WTC11 (cell line): ENCODE measurements at regions not wholly inside any gene's neighbourhood (a gene's known extent, or its start where the extent isn't known, plus 50 kb on each side); places are given as distances from the start of the nearest gene placed in this dataset.

Experiments
- ATAC-seq: fragments of 200-7000 bp; cut with Tn5 transposase; 2 replicates; pipeline ENCODE4 v1.10.0; 2021; ENCODE audit warnings: mild to moderate bottlenecking, moderate library complexity
- CTCF ChIA-PET: fragments of 300-600 bp; sonication (Branson Sonifier 250); formaldehyde crosslinking; loops from one replicate; lab custom pipeline; 2021; ENCODE audit warnings: antibody characterized with exemption; lab: Charles Lee
- POLR2A ChIA-PET: fragments of 350-600 bp; sonication (Branson Sonifier 250); formaldehyde crosslinking; loops from one replicate; lab custom pipeline; 2021; ENCODE audit warnings: antibody characterized with exemption; lab: Charles Lee
- DNase-seq: peaks from one replicate; pipeline ENCODE4 v3.0.0; 2021; ENCODE audit warnings: low spot score
- H3K27ac Mint-ChIP-seq: 2 replicates; pipeline ENCODE4 v1.8.0; 2021; ENCODE audit warnings: mixed read lengths
- H3K27me3 Mint-ChIP-seq: 2 replicates; pipeline ENCODE4 v1.8.0; 2021; ENCODE audit warnings: low read depth, mild to moderate bottlenecking, moderate library complexity, mixed read lengths
- H3K36me3 Mint-ChIP-seq: 2 replicates; pipeline ENCODE4 v1.8.0; 2021; ENCODE audit warnings: mixed read lengths
- H3K4me1 Mint-ChIP-seq: 2 replicates; pipeline ENCODE4 v1.8.0; 2022; ENCODE audit warnings: mixed read lengths
- H3K4me3 Mint-ChIP-seq: 2 replicates; pipeline ENCODE4 v1.8.0; 2021; ENCODE audit warnings: mild to moderate bottlenecking, moderate library complexity, mixed read lengths
- H3K9me3 Mint-ChIP-seq: 2 replicates; pipeline ENCODE4 v1.8.0; 2021; ENCODE audit warnings: mixed read lengths
- ETV6 ChIP-seq: sonication (generic); formaldehyde crosslinking; IDR thresholded peaks from 2 replicates; pipeline ENCODE4 v1.8.1; 2022; ENCODE audit warnings: mild to moderate bottlenecking, missing genetic modification reagents
- FOXJ3 ChIP-seq: sonication (generic); formaldehyde crosslinking; IDR thresholded peaks from 2 replicates; pipeline ENCODE4 v1.9.0; 2021; ENCODE audit warnings: missing genetic modification reagents, mild to moderate bottlenecking, borderline replicate concordance
- GRHL2 ChIP-seq: fragments of 250-450 bp; sonication (Bioruptor Pico); IDR thresholded peaks from 2 replicates; pipeline ENCODE4 v1.8.0; 2022; ENCODE audit warnings: mild to moderate bottlenecking, moderate library complexity; ENCODE audit not compliant: insufficient replicate concordance, severe bottlenecking
- JAZF1 ChIP-seq: fragments of 250-450 bp; sonication (Bioruptor Pico); IDR thresholded peaks from 2 replicates; pipeline ENCODE4 v1.9.0; 2021; ENCODE audit warnings: moderate library complexity, mild to moderate bottlenecking, inconsistent platforms
- MXD4 ChIP-seq: fragments of 250-450 bp; sonication (Bioruptor Pico); IDR thresholded peaks from 2 replicates; pipeline ENCODE4 v1.8.0; 2021; ENCODE audit warnings: mild to moderate bottlenecking, moderate library complexity, borderline replicate concordance
- TCF7 ChIP-seq: sonication (generic); formaldehyde crosslinking; IDR thresholded peaks from 2 replicates; pipeline ENCODE4 v1.8.0; 2022; ENCODE audit warnings: mild to moderate bottlenecking, low read depth, missing genetic modification reagents, moderate library complexity
- ZNF138 ChIP-seq: sonication (generic); formaldehyde crosslinking; conservative IDR thresholded peaks from 2 replicates; pipeline ENCODE4 v1.8.1; 2022; ENCODE audit warnings: mild to moderate bottlenecking, moderate library complexity, missing genetic modification reagents
- ZNF263 ChIP-seq: sonication (generic); formaldehyde crosslinking; IDR thresholded peaks from 2 replicates; pipeline ENCODE4 v1.8.1; 2022; ENCODE audit warnings: low read depth, mild to moderate bottlenecking, moderate library complexity, missing genetic modification reagents
- ZNF317 ChIP-seq: sonication (generic); formaldehyde crosslinking; IDR thresholded peaks from 2 replicates; pipeline ENCODE4 v1.8.1; 2023; ENCODE audit warnings: low read depth, mild to moderate bottlenecking, moderate library complexity, missing genetic modification reagents, borderline replicate concordance
- TF ChIP-seq, protein P1 (sequence below): fragments of 250-450 bp; sonication (Bioruptor Pico); IDR thresholded peaks from 2 replicates; pipeline ENCODE4 v1.9.0; 2021; ENCODE audit warnings: mild to moderate bottlenecking
- TF ChIP-seq, protein P2 (sequence below): sonication (generic); formaldehyde crosslinking; IDR thresholded peaks from 2 replicates; pipeline ENCODE4 v1.8.1; 2023; ENCODE audit warnings: mild to moderate bottlenecking, missing genetic modification reagents, moderate library complexity
- TF ChIP-seq, protein P3 (sequence below): sonication (generic); formaldehyde crosslinking; IDR thresholded peaks from 2 replicates; pipeline ENCODE4 v1.8.0; 2022; ENCODE audit warnings: mild to moderate bottlenecking, missing genetic modification reagents
- TF ChIP-seq, protein P4 (sequence below): sonication (generic); formaldehyde crosslinking; IDR thresholded peaks from 2 replicates; pipeline ENCODE4 v1.8.1; 2023; ENCODE audit warnings: mild to moderate bottlenecking, missing genetic modification reagents, moderate library complexity
- TF ChIP-seq, protein P5 (sequence below): sonication (generic); formaldehyde crosslinking; IDR thresholded peaks from 2 replicates; pipeline ENCODE4 v1.8.0; 2023; ENCODE audit warnings: mild to moderate bottlenecking, missing genetic modification reagents
- TF ChIP-seq, protein P6 (sequence below): sonication (generic); formaldehyde crosslinking; IDR thresholded peaks from 2 replicates; pipeline ENCODE4 v1.8.1; 2022; ENCODE audit warnings: mild to moderate bottlenecking, moderate library complexity, missing genetic modification reagents
- TF ChIP-seq, protein P7 (sequence below): sonication (generic); formaldehyde crosslinking; IDR thresholded peaks from 2 replicates; pipeline ENCODE4 v1.8.1; 2022; ENCODE audit warnings: low read depth, mild to moderate bottlenecking, moderate library complexity, missing genetic modification reagents, borderline replicate concordance

DNA sequence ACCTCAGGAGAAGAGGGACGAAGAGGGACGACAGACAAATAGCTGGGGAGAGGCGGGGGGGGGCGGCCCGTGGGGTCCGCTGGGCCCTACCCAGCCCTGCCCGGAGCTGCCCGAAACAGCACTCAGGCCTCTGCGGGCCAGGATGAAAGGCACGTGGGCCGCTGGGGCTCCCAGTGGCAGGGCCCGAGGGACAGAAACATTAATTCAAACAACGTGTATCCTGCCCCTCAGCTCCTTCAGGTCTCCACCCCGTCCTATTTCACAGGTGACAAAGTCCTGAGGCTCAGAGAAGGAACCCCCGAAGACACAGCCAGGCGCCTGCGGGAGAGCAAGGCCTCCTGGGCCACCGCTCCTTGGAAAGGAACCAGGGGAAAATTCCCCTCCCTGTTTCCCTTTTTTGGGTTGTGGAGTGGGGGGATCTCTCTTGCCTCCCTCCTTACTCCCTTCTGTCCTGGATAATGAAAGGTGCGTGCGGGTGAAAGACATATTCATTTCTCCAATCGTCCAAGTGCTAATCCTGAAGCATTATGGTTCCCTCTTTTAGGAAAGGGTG is 93.3 kb downstream of the RNASET2 start:
- ChIA-PET POLR2A (interaction anchor here (1.3 kb wide), 1 partner anchor 91 kb away, joined by 3 read pairs; no protein-coding TSS in a partner anchor), CTCF (interaction anchor here (0.6 to 3.1 kb wide), 7 partner anchors 10 to 1188 kb away, joined by 3 to 20 read pairs (median 5); no protein-coding TSS in a partner anchor)
- DNase-seq (peak; percentile 49), ATAC-seq (no peak; the same call in 1 of the 2 replicates)
- TF ChIP-seq, protein P1, sequence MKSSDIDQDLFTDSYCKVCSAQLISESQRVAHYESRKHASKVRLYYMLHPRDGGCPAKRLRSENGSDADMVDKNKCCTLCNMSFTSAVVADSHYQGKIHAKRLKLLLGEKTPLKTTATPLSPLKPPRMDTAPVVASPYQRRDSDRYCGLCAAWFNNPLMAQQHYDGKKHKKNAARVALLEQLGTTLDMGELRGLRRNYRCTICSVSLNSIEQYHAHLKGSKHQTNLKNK (CRISPR knock-in tag), result no peak
- no peak for TF ChIP-seq MXD4 (CRISPR knock-in tag)
- TF ChIP-seq JAZF1 (CRISPR knock-in tag), result no peak
- no peak for TF ChIP-seq FOXJ3 (CRISPR knock-in tag)
- TF ChIP-seq, protein P2, sequence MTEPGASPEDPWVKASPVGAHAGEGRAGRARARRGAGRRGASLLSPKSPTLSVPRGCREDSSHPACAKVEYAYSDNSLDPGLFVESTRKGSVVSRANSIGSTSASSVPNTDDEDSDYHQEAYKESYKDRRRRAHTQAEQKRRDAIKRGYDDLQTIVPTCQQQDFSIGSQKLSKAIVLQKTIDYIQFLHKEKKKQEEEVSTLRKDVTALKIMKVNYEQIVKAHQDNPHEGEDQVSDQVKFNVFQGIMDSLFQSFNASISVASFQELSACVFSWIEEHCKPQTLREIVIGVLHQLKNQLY (CRISPR knock-in tag), result no peak
- no peak for TF ChIP-seq GRHL2 (CRISPR knock-in tag)
- TF ChIP-seq, protein P3, sequence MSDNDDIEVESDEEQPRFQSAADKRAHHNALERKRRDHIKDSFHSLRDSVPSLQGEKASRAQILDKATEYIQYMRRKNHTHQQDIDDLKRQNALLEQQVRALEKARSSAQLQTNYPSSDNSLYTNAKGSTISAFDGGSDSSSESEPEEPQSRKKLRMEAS (CRISPR knock-in tag), result peak; percentile 18; the same call in 1 of the 2 replicates
- no peak for TF ChIP-seq ZNF138 (CRISPR knock-in tag)
- TF ChIP-seq, protein P4, sequence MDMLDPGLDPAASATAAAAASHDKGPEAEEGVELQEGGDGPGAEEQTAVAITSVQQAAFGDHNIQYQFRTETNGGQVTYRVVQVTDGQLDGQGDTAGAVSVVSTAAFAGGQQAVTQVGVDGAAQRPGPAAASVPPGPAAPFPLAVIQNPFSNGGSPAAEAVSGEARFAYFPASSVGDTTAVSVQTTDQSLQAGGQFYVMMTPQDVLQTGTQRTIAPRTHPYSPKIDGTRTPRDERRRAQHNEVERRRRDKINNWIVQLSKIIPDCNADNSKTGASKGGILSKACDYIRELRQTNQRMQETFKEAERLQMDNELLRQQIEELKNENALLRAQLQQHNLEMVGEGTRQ, result peak; percentile 41
- TF ChIP-seq, protein P5, sequence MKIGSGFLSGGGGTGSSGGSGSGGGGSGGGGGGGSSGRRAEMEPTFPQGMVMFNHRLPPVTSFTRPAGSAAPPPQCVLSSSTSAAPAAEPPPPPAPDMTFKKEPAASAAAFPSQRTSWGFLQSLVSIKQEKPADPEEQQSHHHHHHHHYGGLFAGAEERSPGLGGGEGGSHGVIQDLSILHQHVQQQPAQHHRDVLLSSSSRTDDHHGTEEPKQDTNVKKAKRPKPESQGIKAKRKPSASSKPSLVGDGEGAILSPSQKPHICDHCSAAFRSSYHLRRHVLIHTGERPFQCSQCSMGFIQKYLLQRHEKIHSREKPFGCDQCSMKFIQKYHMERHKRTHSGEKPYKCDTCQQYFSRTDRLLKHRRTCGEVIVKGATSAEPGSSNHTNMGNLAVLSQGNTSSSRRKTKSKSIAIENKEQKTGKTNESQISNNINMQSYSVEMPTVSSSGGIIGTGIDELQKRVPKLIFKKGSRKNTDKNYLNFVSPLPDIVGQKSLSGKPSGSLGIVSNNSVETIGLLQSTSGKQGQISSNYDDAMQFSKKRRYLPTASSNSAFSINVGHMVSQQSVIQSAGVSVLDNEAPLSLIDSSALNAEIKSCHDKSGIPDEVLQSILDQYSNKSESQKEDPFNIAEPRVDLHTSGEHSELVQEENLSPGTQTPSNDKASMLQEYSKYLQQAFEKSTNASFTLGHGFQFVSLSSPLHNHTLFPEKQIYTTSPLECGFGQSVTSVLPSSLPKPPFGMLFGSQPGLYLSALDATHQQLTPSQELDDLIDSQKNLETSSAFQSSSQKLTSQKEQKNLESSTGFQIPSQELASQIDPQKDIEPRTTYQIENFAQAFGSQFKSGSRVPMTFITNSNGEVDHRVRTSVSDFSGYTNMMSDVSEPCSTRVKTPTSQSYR (CRISPR knock-in tag), result no peak
- no peak for TF ChIP-seq ZNF263 (CRISPR knock-in tag)
- no peak for TF ChIP-seq TCF7 (CRISPR knock-in tag)
- TF ChIP-seq ETV6 (CRISPR knock-in tag), result no peak
- TF ChIP-seq, protein P6, sequence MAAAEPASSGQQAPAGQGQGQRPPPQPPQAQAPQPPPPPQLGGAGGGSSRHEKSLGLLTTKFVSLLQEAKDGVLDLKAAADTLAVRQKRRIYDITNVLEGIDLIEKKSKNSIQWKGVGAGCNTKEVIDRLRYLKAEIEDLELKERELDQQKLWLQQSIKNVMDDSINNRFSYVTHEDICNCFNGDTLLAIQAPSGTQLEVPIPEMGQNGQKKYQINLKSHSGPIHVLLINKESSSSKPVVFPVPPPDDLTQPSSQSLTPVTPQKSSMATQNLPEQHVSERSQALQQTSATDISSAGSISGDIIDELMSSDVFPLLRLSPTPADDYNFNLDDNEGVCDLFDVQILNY (CRISPR knock-in tag), result no peak
- TF ChIP-seq, protein P7, sequence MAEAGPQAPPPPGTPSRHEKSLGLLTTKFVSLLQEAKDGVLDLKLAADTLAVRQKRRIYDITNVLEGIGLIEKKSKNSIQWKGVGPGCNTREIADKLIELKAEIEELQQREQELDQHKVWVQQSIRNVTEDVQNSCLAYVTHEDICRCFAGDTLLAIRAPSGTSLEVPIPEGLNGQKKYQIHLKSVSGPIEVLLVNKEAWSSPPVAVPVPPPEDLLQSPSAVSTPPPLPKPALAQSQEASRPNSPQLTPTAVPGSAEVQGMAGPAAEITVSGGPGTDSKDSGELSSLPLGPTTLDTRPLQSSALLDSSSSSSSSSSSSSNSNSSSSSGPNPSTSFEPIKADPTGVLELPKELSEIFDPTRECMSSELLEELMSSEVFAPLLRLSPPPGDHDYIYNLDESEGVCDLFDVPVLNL (CRISPR knock-in tag), result no peak
- TF ChIP-seq ZNF317 (CRISPR knock-in tag), result peak; percentile 88
- Mint-ChIP-seq H3K9me3 (peaks cover 14% of the 10 kb centered on the region), H3K27me3 (peaks cover 30% of the 10 kb centered on the region), H3K36me3 (peaks cover 15% of the 10 kb centered on the region), H3K27ac (no peak overlapping the region), H3K4me1 (peaks cover 8% of the 10 kb centered on the region), H3K4me3 (peak overlapping the region; percentile 90)
